OCI-LY7 (cell line): ENCODE measurements at regions not wholly inside any gene's neighbourhood (a gene's known extent, or its start where the extent isn't known, plus 50 kb on each side); places are given as distances from the start of the nearest gene placed in this dataset.

Experiments used
- BruUV-seq: library from RNA; stranded (reverse); fragments of 400-500 nt; replicated peaks from 2 replicates; lab custom pipeline; 2021; lab: Mats Ljungman, UMichigan
- CTCF ChIA-PET: fragments of 300-600 bp; sonication (Branson Sonifier 250); formaldehyde crosslinking; loops from one replicate; lab custom pipeline; 2022; ENCODE audit warnings: antibody characterized with exemption; ENCODE audit not compliant: unreplicated experiment; lab: Charles Lee
- POLR2A ChIA-PET: fragments of 300-600 bp; sonication (Branson Sonifier 250); formaldehyde crosslinking; loops from one replicate; lab custom pipeline; 2022; ENCODE audit warnings: antibody characterized with exemption; lab: Charles Lee
- DNase-seq: peaks from one replicate; pipeline ENCODE4 v3.0.0-alpha.2; 2015; ENCODE audit warnings: low spot score
- H2AFZ ChIP-seq: fragments of 200-600 bp; sonication (generic), shearing (Covaris generic); 2 replicates; pipeline ENCODE4 v1.6.1; 2014; ENCODE audit warnings: mild to moderate bottlenecking, antibody characterized with exemption, low read length, moderate library complexity
- H3K27ac ChIP-seq: fragments of 200-600 bp; sonication (generic); 2 replicates; pipeline ENCODE4 v1.5.1; 2014; ENCODE audit warnings: mixed run types, low read depth, mild to moderate bottlenecking, moderate library complexity, low read length, inconsistent platforms; ENCODE audit not compliant: poor library complexity, severe bottlenecking
- H3K36me3 ChIP-seq: fragments of 200-600 bp; sonication (generic); 2 replicates; pipeline ENCODE4 v1.6.1; 2014; ENCODE audit warnings: mild to moderate bottlenecking, antibody characterized with exemption, low read length, moderate library complexity, mixed read lengths; ENCODE audit not compliant: insufficient read depth
- H3K4me1 ChIP-seq: fragments of 200-600 bp; sonication (generic); 2 replicates; pipeline ENCODE4 v1.5.1; 2014; ENCODE audit warnings: mild to moderate bottlenecking, low read length; ENCODE audit not compliant: insufficient read depth, poor library complexity, severe bottlenecking
- H3K4me2 ChIP-seq: fragments of 200-600 bp; sonication (generic); 2 replicates; pipeline ENCODE4 v1.6.1; 2014; ENCODE audit warnings: mild to moderate bottlenecking, low read length
- H3K4me3 ChIP-seq: fragments of 200-600 bp; sonication (generic); 2 replicates; pipeline ENCODE4 v1.5.1; 2014; ENCODE audit warnings: mild to moderate bottlenecking, low read depth, low read length; ENCODE audit not compliant: poor library complexity, severe bottlenecking
- H3K79me2 ChIP-seq: fragments of 200-600 bp; sonication (generic); 2 replicates; pipeline ENCODE4 v1.6.1; 2016; ENCODE audit warnings: low read depth, mild to moderate bottlenecking, low read length, moderate library complexity, mixed read lengths; ENCODE audit not compliant: insufficient read depth
- H3K9me2 ChIP-seq: fragments of 200-600 bp; sonication (generic); 2 replicates; pipeline ENCODE4 v1.6.1; 2016; ENCODE audit warnings: mild to moderate bottlenecking, low read length, mixed read lengths; ENCODE audit not compliant: insufficient read depth
- H3K9me3 ChIP-seq: fragments of 200-600 bp; sonication (generic); 2 replicates; pipeline ENCODE4 v1.6.1; 2014; ENCODE audit warnings: mild to moderate bottlenecking, mixed run types, low read length, mixed read lengths
- H4K20me1 ChIP-seq: fragments of 200-600 bp; sonication (generic); 2 replicates; pipeline ENCODE4 v1.6.1; 2014; ENCODE audit warnings: mild to moderate bottlenecking, antibody characterized with exemption, low read length, moderate library complexity, mixed read lengths; ENCODE audit not compliant: insufficient read depth
- CTCF ChIP-seq: fragments of 200-600 bp; sonication (generic); conservative IDR thresholded peaks from 2 replicates; pipeline ENCODE4 v1.5.1; 2014; ENCODE audit warnings: mild to moderate bottlenecking, antibody characterized with exemption, low read length, moderate library complexity, mixed read lengths
- EZH2phosphoT487 ChIP-seq: fragments of 200-600 bp; sonication (generic); IDR thresholded peaks from 2 replicates; pipeline ENCODE4 v1.6.1; 2018; ENCODE audit warnings: low read depth, borderline replicate concordance, mild to moderate bottlenecking, mixed run types, antibody characterized with exemption, low read length, moderate library complexity, mixed read lengths
- intact Hi-C: fragments of 100-400 bp; cut with micrococcal nuclease; formaldehyde crosslinking; loops from one replicate; pipeline ENCODE4 v1.10.0; 2022; ENCODE audit not compliant: unreplicated experiment

GRCh38 chr16:80285104-80285503 is 255.7 kb upstream of the DYNLRB2 start:
- BruUV-seq = no TSS peak
- Histone ChIP-seq H3K9me3 (no peaks in the 10 kb centered on the region), H2AFZ (no peak overlapping the region), H3K4me1 (no peaks in the 10 kb centered on the region), H3K4me2 (no peak overlapping the region), H3K4me3 (no peak overlapping the region), H3K36me3 (no peaks in the 10 kb centered on the region), H3K27ac (no peak overlapping the region), H3K79me2 (no peaks in the 10 kb centered on the region), H4K20me1 (no peaks in the 10 kb centered on the region), H3K9me2 (no peaks in the 10 kb centered on the region)
- POLR2A ChIA-PET = no interaction called here
- TF ChIP-seq EZH2phosphoT487 = no peak
- no peak for TF ChIP-seq CTCF
- CTCF ChIA-PET = no interaction called here
- intact Hi-C loops = no loop called here
- DNase-seq = no peak

DNA sequence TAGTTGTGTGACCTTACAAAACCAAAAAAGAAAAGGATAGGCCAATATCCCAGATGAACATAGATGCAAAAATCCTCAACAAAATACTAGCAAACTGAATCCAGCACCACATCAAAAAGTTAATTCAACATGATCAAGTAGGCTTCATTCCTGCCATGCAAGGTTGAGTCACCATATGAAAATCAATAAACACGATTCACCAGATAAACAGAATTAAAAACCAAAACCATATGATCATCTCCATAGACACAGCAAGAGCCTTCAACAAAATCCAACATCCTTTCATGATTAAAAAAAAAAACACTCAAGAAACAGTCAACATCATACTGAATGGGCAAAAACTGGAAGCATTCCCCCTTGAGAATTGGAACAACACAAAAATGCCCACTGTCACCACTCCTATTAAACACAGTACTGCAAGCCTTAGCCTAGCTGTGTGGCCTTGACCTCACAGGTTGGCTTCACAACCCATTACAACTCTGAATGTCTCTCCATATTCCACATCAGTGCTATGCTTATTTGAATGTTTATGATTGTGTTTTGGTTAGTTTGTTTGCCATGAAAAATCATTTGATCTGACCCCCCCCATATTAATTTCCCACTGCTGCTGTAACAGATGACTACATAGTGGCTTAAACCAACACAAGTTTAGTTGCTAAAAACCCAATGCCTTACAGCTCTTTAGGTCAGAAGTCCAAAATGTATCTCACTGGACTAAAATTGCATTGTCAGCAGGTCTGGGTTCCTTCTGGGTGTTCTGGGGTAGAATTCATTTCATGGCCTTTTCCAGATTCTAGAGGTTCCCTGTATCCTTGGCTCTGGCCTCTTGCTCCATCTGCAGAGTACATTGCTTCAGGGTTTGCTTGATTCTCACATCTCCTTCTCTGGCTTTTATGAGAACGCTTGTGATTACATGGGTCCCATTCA is 257.1 kb upstream of the DYNLRB2 start:
- no peaks in the 10 kb centered on the region for H3K79me2 ChIP-seq
- no peaks in the 10 kb centered on the region for H3K9me3 ChIP-seq
- H4K20me1 ChIP-seq = no peaks in the 10 kb centered on the region
- H2AFZ ChIP-seq = no peak overlapping the region
- no peaks in the 10 kb centered on the region for H3K36me3 ChIP-seq
- ChIA-PET POLR2A (no interaction called here), CTCF (no interaction called here)
- DNase-seq = no peak
- H3K4me3 ChIP-seq = no peak overlapping the region
- no peak overlapping the region for H3K27ac ChIP-seq
- H3K4me2 ChIP-seq = no peak overlapping the region
- no peaks in the 10 kb centered on the region for H3K4me1 ChIP-seq
- no TSS peak for BruUV-seq
- intact Hi-C loops = no loop called here
- TF ChIP-seq CTCF = no peak
- H3K9me2 ChIP-seq = no peaks in the 10 kb centered on the region

DNA sequence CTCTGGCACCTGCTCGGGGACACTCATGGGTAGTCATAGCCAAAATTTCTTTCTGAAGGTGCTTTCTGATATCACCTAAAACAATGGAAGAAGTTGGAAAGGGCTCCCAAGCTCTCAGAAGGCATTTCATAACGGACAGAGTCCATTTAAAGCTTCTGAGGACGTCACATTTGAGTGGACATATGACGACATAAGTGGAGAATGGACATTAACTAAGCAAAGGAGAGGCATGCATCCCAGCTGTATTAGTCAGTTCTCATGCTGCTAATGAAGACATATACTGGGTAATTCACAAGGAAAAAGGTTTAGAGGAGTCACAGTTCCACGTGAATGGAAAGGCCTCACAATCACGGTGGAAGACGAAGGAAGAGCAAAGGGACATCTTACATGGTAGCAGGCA is 260.2 kb upstream of the DYNLRB2 start:
- no peak for TF ChIP-seq CTCF
- TF ChIP-seq EZH2phosphoT487 = no peak
- Histone ChIP-seq H3K9me2 (no peaks in the 10 kb centered on the region), H3K4me2 (no peak overlapping the region), H2AFZ (no peak overlapping the region), H3K36me3 (no peaks in the 10 kb centered on the region), H3K27ac (no peak overlapping the region), H4K20me1 (no peaks in the 10 kb centered on the region), H3K79me2 (no peaks in the 10 kb centered on the region), H3K4me1 (no peaks in the 10 kb centered on the region), H3K4me3 (no peak overlapping the region), H3K9me3 (no peaks in the 10 kb centered on the region)
- DNase-seq = no peak
- ChIA-PET POLR2A (no interaction called here), CTCF (no interaction called here)
- no TSS peak for BruUV-seq
- intact Hi-C loops = no loop called here
